Thyroid gland (tissue), 4 donors: ENCODE measurements at regions not wholly inside any gene's neighbourhood (a gene's known extent, or its start where the extent isn't known, plus 50 kb on each side); places are given as distances from the start of the nearest gene placed in this dataset.
A peak's percentile ranks its signal among the peaks of the same experiment; 100 is the strongest.

ENCODE experiments used
- DNase-seq, 2 donors: peaks; one replicate each; pipeline ENCODE4 v3.0.0-alpha.2; 2019
- H3K27ac ChIP-seq, 3 donors: fragments of 200-600 bp; sonication (generic); 1 replicate in 2 of 3; 2 replicates in 1 of 3; pipeline ENCODE4 v1.5.1; 2016 to 2019; ENCODE audit warnings: mild to moderate bottlenecking in 1 of 3, moderate library complexity in 1 of 3
- H3K27me3 ChIP-seq: fragments of 200-600 bp; sonication (generic); one replicate; pipeline ENCODE4 v1.5.1; 2019
- H3K36me3 ChIP-seq, 2 donors: fragments of 200-600 bp; sonication (generic); one replicate each; pipeline ENCODE4 v1.5.1; 2016 to 2019
- H3K4me1 ChIP-seq, 2 donors: fragments of 200-600 bp; sonication (generic); one replicate each; pipeline ENCODE4 v1.5.1; 2017 to 2019
- H3K4me3 ChIP-seq, 3 donors: fragments of 200-600 bp; sonication (generic); replicated peaks in 1 of 3; 1 replicate in 2 of 3; 2 replicates in 1 of 3; pipeline ENCODE4 v1.5.1; 2016; ENCODE audit warnings: mild to moderate bottlenecking in 1 of 3
- H3K9me3 ChIP-seq: fragments of 200-600 bp; sonication (generic); one replicate; pipeline ENCODE4 v1.5.1; 2017
- POLR2A ChIP-seq, 2 donors: fragments of 450-650 bp; IDR thresholded peaks; one replicate each; pipeline ENCODE4 v1.6.1; 2017; ENCODE audit warnings: antibody characterized with exemption in 2 of 2, mild to moderate bottlenecking in 2 of 2, moderate library complexity in 1 of 2
- WGBS, 2 donors: methylation state at CpG; one replicate each; pipeline ENCODE4 v1.1.5; 2017; 5-methylcytosine and 5-hydroxymethylcytosine counted together
- intact Hi-C: fragments of 100-400 bp; cut with DNase I; formaldehyde crosslinking; loops from one replicate; pipeline ENCODE4 v1.15.1; 2023
- TF ChIP-seq, protein P1 (sequence below), 6 experiments: fragments of 200-600 bp in 3 of 6; fragments of 450-650 bp in 3 of 6; sonication (generic) in 3 of 6; IDR thresholded peaks; one replicate each; pipeline ENCODE4 v1.5.1; 2016 to 2019; ENCODE audit warnings: antibody characterized with exemption in 6 of 6, mild to moderate bottlenecking in 2 of 6, inconsistent platforms in 1 of 6, moderate library complexity in 1 of 6

- Histone ChIP-seq H3K27ac (peak overlapping the region in 2 of 3 donors; percentile 64 to 69), H3K9me3 (no peaks in the 10 kb centered on the region), H3K36me3 (no peaks in the 10 kb centered on the region), H3K4me1 (peaks cover 17 to 29% of the 10 kb centered on the region in 2 donors), H3K27me3 (no peaks in the 10 kb centered on the region), H3K4me3 (no peak overlapping the region)
- intact Hi-C loops = no loop called here
- TF ChIP-seq POLR2A (IDR thresholded peaks at IDR 0.05) = no peak
- TF ChIP-seq, protein P1, sequence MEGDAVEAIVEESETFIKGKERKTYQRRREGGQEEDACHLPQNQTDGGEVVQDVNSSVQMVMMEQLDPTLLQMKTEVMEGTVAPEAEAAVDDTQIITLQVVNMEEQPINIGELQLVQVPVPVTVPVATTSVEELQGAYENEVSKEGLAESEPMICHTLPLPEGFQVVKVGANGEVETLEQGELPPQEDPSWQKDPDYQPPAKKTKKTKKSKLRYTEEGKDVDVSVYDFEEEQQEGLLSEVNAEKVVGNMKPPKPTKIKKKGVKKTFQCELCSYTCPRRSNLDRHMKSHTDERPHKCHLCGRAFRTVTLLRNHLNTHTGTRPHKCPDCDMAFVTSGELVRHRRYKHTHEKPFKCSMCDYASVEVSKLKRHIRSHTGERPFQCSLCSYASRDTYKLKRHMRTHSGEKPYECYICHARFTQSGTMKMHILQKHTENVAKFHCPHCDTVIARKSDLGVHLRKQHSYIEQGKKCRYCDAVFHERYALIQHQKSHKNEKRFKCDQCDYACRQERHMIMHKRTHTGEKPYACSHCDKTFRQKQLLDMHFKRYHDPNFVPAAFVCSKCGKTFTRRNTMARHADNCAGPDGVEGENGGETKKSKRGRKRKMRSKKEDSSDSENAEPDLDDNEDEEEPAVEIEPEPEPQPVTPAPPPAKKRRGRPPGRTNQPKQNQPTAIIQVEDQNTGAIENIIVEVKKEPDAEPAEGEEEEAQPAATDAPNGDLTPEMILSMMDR (IDR thresholded peaks at IDR 0.05) = no peak
- WGBS, 2 donors = 95 to 96% methylated on average over 9 of the region's 9 CpGs
- DNase-seq = no peak
Measured at GRCh38 chr5:173780235-173781234, 107.6 kb upstream of the CPEB4 start.

GRCh38 chr5:173781432-173781815 is 106.7 kb upstream of the CPEB4 start:
- H3K4me3 ChIP-seq = no peak overlapping the region
- 66 to 74% methylated on average over 4 of the region's 4 CpGs for WGBS, 2 donors
- peaks cover 17 to 29% of the 10 kb centered on the region in 2 donors for H3K4me1 ChIP-seq
- H3K9me3 ChIP-seq = no peaks in the 10 kb centered on the region
- peak overlapping the region; percentile 11 to 69 (median 64) for H3K27ac ChIP-seq
- DNase-seq = no peak
- intact Hi-C loops = no loop called here
- H3K36me3 ChIP-seq = no peaks in the 10 kb centered on the region
- TF ChIP-seq, protein P1 (IDR thresholded peaks at IDR 0.05) = no peak
- no peak for TF ChIP-seq POLR2A (IDR thresholded peaks at IDR 0.05)
- no peaks in the 10 kb centered on the region for H3K27me3 ChIP-seq

GRCh38 chr5:173781816-173782670 is 106.1 kb upstream of the CPEB4 start:
- Histone ChIP-seq H3K4me3 (no peak overlapping the region), H3K9me3 (no peaks in the 10 kb centered on the region), H3K27me3 (no peaks in the 10 kb centered on the region), H3K27ac (peak overlapping the region; percentile 11 to 69 (median 64)), H3K36me3 (no peaks in the 10 kb centered on the region), H3K4me1 (peaks cover 17 to 29% of the 10 kb centered on the region in 2 donors)
- intact Hi-C loops = no loop called here
- WGBS, 2 donors = 59 to 60% methylated on average over 8 of the region's 8 CpGs
- TF ChIP-seq, protein P1 (IDR thresholded peaks at IDR 0.05) = no peak
- peak in 1 of 2 donors; percentile 28 for TF ChIP-seq POLR2A (IDR thresholded peaks at IDR 0.05)
- DNase-seq = peak; percentile 61 to 62

DNA sequence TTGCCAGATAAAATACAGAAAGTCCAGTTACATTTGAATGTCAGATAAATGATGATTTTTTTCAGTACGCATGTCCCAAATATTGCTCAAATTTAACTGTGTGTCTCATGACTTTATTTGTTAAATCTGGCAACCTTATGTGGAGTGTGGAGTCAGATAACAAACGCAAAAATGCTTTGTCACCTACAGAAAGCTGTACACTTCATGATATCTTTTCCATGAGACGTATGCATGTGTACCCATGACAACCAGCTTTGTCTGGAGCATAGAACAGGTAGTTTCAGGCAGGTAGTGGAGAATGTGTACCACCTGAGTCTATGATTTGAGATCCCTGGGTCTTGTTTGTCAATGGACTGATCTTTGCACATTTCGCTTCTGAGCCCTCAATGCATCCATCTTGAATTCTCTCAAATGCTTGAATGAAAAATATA is 105.5 kb upstream of the CPEB4 start:
- Histone ChIP-seq H3K4me3 (no peak overlapping the region), H3K36me3 (no peaks in the 10 kb centered on the region), H3K4me1 (peaks cover 17 to 29% of the 10 kb centered on the region in 2 donors), H3K27ac (peak overlapping the region in 2 of 3 donors; percentile 64 to 69), H3K9me3 (no peaks in the 10 kb centered on the region), H3K27me3 (no peaks in the 10 kb centered on the region)
- DNase-seq = no peak
- WGBS, 2 donors = 92% methylated on average over 4 of the region's 4 CpGs
- intact Hi-C loops = no loop called here
- no peak for TF ChIP-seq POLR2A (IDR thresholded peaks at IDR 0.05)
- TF ChIP-seq, protein P1 (IDR thresholded peaks at IDR 0.05) = no peak
